Upper lobe of left lung (tissue), 4 donors: ENCODE measurements at regions not wholly inside any gene's neighbourhood (a gene's known extent, or its start where the extent isn't known, plus 50 kb on each side); places are given as distances from the start of the nearest gene placed in this dataset.

Experiments used
- CTCF ChIP-seq, 6 experiments: fragments of 450-650 bp in 4 of 6; fragments of 200-600 bp in 2 of 6; sonication (generic) in 2 of 6; IDR thresholded peaks; one replicate each; pipeline ENCODE4 v1.5.1; 2016 to 2019; ENCODE audit warnings: antibody characterized with exemption in 6 of 6
- EP300 ChIP-seq, 4 donors: sonication (generic); formaldehyde crosslinking; IDR thresholded peaks; one replicate each; pipeline ENCODE4 v1.5.1; 2017; ENCODE audit warnings: antibody characterized with exemption in 4 of 4, control low read depth in 2 of 4
- POLR2A ChIP-seq, 4 donors: fragments of 450-650 bp; IDR thresholded peaks; one replicate each; pipeline ENCODE4 v1.5.1; 2016 to 2017; ENCODE audit warnings: antibody characterized with exemption in 4 of 4, mild to moderate bottlenecking in 2 of 4
- POLR2AphosphoS5 ChIP-seq, 2 donors: sonication (generic); formaldehyde crosslinking; IDR thresholded peaks; one replicate each; pipeline ENCODE4 v1.5.1; 2017; ENCODE audit warnings: antibody characterized with exemption in 2 of 2

GRCh38 chr15:33256874-33257273, 53.9 kb upstream of the RYR3 start:
- TF ChIP-seq POLR2AphosphoS5 (IDR thresholded peaks at IDR 0.05) = no peak
- no peak for TF ChIP-seq EP300 (IDR thresholded peaks at IDR 0.05)
- TF ChIP-seq CTCF (IDR thresholded peaks at IDR 0.05) = no peak
- TF ChIP-seq POLR2A (IDR thresholded peaks at IDR 0.05) = no peak
